SK-N-SH (cell line): ENCODE measurements at regions not wholly inside any gene's neighbourhood (a gene's known extent, or its start where the extent isn't known, plus 50 kb on each side); places are given as distances from the start of the nearest gene placed in this dataset.

Source experiments
- CTCF ChIA-PET: fragments of 300-600, 350-600 bp; formaldehyde crosslinking; extraction: SDS; loops from one replicate; lab custom pipeline; 2021; lab: Yijun Ruan, JAX
- POLR2A ChIA-PET: fragments of 350-600 bp; sonication (Branson Sonifier 250); formaldehyde crosslinking; extraction: SDS; loops from one replicate; lab custom pipeline; 2020; ENCODE audit warnings: antibody characterized with exemption, inconsistent platforms; lab: Yijun Ruan, JAX
- DNase-seq: peaks from one replicate; pipeline ENCODE4 v3.0.0; 2012
- H2AFZ ChIP-seq: fragments of 200-600 bp; sonication (generic); 2 replicates; pipeline ENCODE4 v1.8.1; 2016; ENCODE audit warnings: antibody characterized with exemption, mild to moderate bottlenecking, low read depth
- H3F3A ChIP-seq: fragments of 200-600 bp; sonication (generic); replicated peaks from 2 replicates; pipeline ENCODE3; 2016; ENCODE audit warnings: antibody characterized with exemption, mild to moderate bottlenecking; ENCODE audit not compliant: insufficient read depth
- H3K27ac ChIP-seq, 2 experiments: fragments of 200-500 bp in 1 of 2; fragments of 200-600 bp in 1 of 2; sonication (Bioruptor generic) in 1 of 2; sonication (generic), shearing (Covaris generic) in 1 of 2; 2 replicates each; pipeline versions ENCODE4 v1.5.1 to v1.6.1; 2014 to 2016; ENCODE audit warnings: low read depth in 2 of 2, inconsistent platforms in 1 of 2, low read length in 1 of 2, mild to moderate bottlenecking in 1 of 2, mixed read lengths in 1 of 2
- H3K27me3 ChIP-seq: fragments of 200-600 bp; sonication (generic), shearing (Covaris generic); 2 replicates; pipeline ENCODE4 v1.6.1; 2016; ENCODE audit warnings: mixed run types; ENCODE audit not compliant: insufficient read depth
- H3K36me3 ChIP-seq, 2 experiments: fragments of 200-500 bp in 1 of 2; fragments of 200-600 bp in 1 of 2; sonication (Bioruptor generic) in 1 of 2; sonication (generic) in 1 of 2; replicated peaks in 1 of 2; 2 replicates each; pipeline versions ENCODE3 to v1.5.1; 2014 to 2016; ENCODE audit warnings: low read length in 1 of 2, mild to moderate bottlenecking in 1 of 2; ENCODE audit not compliant: insufficient read depth in 2 of 2, control insufficient read depth in 1 of 2
- H3K4me1 ChIP-seq, 2 experiments: fragments of 200-500 bp in 1 of 2; fragments of 200-600 bp in 1 of 2; sonication (Bioruptor generic) in 1 of 2; sonication (generic), shearing (Covaris generic) in 1 of 2; 2 replicates each; pipeline versions ENCODE4 v1.5.1 to v1.6.1; 2014 to 2016; ENCODE audit warnings: low read depth in 1 of 2, low read length in 1 of 2, mixed run types in 1 of 2; ENCODE audit not compliant: insufficient read depth in 2 of 2, control insufficient read depth in 1 of 2
- H3K4me2 ChIP-seq: fragments of 200-600 bp; sonication (generic), shearing (Covaris generic); 2 replicates; pipeline ENCODE4 v1.6.1; 2017; ENCODE audit warnings: mixed run types
- H3K4me3 ChIP-seq, 2 experiments: fragments of 200-500 bp in 1 of 2; fragments of 200-600 bp in 1 of 2; sonication (Bioruptor generic) in 1 of 2; sonication (generic), shearing (Covaris generic) in 1 of 2; 2 replicates each; pipeline versions ENCODE4 v1.5.1 to v1.8.1; 2014 to 2016; ENCODE audit warnings: low read depth in 2 of 2, inconsistent platforms in 1 of 2, low read length in 1 of 2, mild to moderate bottlenecking in 1 of 2, mixed read lengths in 1 of 2, moderate library complexity in 1 of 2
- H3K79me2 ChIP-seq: fragments of 200-600 bp; sonication (generic); 2 replicates; pipeline ENCODE4 v1.8.1; 2017; ENCODE audit warnings: mild to moderate bottlenecking; ENCODE audit not compliant: insufficient read depth
- H3K9ac ChIP-seq: fragments of 200-600 bp; sonication (generic); 2 replicates; pipeline ENCODE4 v1.6.1; 2017; ENCODE audit warnings: mixed run types
- H3K9me2 ChIP-seq: fragments of 200-600 bp; sonication (generic); 2 replicates; pipeline ENCODE4 v1.6.1; 2017; ENCODE audit warnings: mixed run types
- H3K9me3 ChIP-seq: fragments of 200-600 bp; sonication (generic); 2 replicates; pipeline ENCODE4 v1.6.1; 2017; ENCODE audit warnings: mixed run types, mild to moderate bottlenecking, moderate library complexity
- H4K20me1 ChIP-seq: fragments of 200-600 bp; sonication (generic); 2 replicates; pipeline ENCODE4 v1.6.1; 2017; ENCODE audit warnings: mild to moderate bottlenecking, mixed run types; ENCODE audit not compliant: insufficient read depth
- EZH2phosphoT487 ChIP-seq: fragments of 200-600 bp; sonication (generic); IDR thresholded peaks from 2 replicates; pipeline ENCODE4 v1.6.1; 2017; ENCODE audit warnings: low read depth, mixed run types, mild to moderate bottlenecking, antibody characterized with exemption, moderate library complexity, borderline replicate concordance
- GABPA ChIP-seq: IDR thresholded peaks from 2 replicates; pipeline ENCODE4 v1.4.0; 2012; ENCODE audit warnings: low read depth, mild to moderate bottlenecking
- JUND ChIP-seq: IDR thresholded peaks from 2 replicates; pipeline ENCODE4 v1.4.0; 2012
- NRF1 ChIP-seq: IDR thresholded peaks from 2 replicates; pipeline ENCODE4 v1.6.1; 2012; ENCODE audit warnings: low read depth, mild to moderate bottlenecking, low read length
- RAD21 ChIP-seq: IDR thresholded peaks from 2 replicates; pipeline ENCODE4 v1.6.1; 2012; ENCODE audit warnings: mild to moderate bottlenecking, low read length
- RFX5 ChIP-seq: IDR thresholded peaks from 2 replicates; pipeline ENCODE4 v1.6.1; 2012; ENCODE audit warnings: mild to moderate bottlenecking, improper control_type of control experiment, low read length
- RXRA ChIP-seq: IDR thresholded peaks from 2 replicates; pipeline ENCODE4 v1.4.0; 2012; ENCODE audit warnings: low read depth, mild to moderate bottlenecking, borderline replicate concordance
- SIN3A ChIP-seq: IDR thresholded peaks from 2 replicates; pipeline ENCODE4 v1.6.1; 2012; ENCODE audit warnings: low read depth, mild to moderate bottlenecking, low read length, moderate library complexity, borderline replicate concordance
- SMC3 ChIP-seq: IDR thresholded peaks from 2 replicates; pipeline ENCODE4 v1.6.1; 2012; ENCODE audit warnings: low read depth, low read length, improper control_type of control experiment
- YY1 ChIP-seq: IDR thresholded peaks from 2 replicates; pipeline ENCODE4 v1.4.0; 2012; ENCODE audit warnings: low read depth, mild to moderate bottlenecking
- WGBS: methylation state at CpG from one replicate; pipeline ENCODE4 v1.1.6; 2017; ENCODE audit warnings: low lambda C conversion rate; 5-methylcytosine and 5-hydroxymethylcytosine counted together
- TF ChIP-seq, protein P1 (sequence below): IDR thresholded peaks from 2 replicates; pipeline ENCODE4 v1.4.0; 2012; ENCODE audit warnings: low read depth
- TF ChIP-seq, protein P2 (sequence below): fragments of 200-600 bp; sonication (generic); IDR thresholded peaks from 2 replicates; pipeline ENCODE4 v1.6.1; 2017; ENCODE audit warnings: antibody characterized with exemption, mild to moderate bottlenecking, moderate library complexity

DNA sequence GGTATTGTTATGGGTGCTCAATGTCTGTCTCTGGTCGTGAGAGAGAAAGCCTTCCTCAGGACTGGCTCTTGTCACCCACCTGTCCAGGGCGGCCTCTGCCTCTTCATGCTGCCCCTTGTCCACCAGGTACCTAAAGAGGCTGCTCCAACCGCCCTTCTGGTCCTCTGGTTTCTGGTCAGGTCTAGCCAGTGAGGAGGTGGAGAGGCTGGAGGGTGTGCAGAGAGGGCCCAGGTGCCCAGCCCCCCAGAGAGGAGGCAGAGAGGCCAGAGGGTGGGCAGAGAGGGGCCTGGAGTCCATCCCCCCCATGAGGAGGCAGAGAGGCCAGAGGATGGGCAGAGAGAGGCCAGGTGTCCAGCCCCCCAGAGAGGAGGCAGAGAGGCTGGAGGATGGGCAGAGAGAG lies 329.8 kb upstream of the IRX4 start (continued):
- TF ChIP-seq SIN3A, result no peak
- no peak for TF ChIP-seq RAD21
- TF ChIP-seq NRF1, result no peak
- TF ChIP-seq, protein P1, sequence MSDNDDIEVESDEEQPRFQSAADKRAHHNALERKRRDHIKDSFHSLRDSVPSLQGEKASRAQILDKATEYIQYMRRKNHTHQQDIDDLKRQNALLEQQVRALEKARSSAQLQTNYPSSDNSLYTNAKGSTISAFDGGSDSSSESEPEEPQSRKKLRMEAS, result no peak
- TF ChIP-seq, all 33 proteins: peak for 0

DNA sequence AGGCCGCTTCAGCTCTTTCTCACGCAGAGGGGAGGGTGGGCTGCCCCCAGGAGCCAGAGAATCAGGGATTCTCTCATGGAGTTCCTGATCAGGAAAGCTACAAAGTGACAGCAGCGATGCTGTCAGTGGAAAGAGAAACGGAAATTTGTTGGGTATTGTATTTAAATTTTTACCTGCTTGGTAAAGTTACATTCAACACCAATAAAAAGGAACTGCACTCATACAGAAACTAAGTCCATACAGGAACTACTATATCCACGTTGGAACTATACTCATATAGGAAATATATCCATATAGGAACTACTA lies 325.5 kb upstream of the IRX4 start:
- no peaks in the 10 kb centered on the region for H3K36me3 ChIP-seq
- no peaks in the 10 kb centered on the region for H3K9me2 ChIP-seq
- H3K9ac ChIP-seq, result no peak overlapping the region
- CTCF ChIA-PET, result interaction anchor here (1.4 kb wide), 1 partner anchor 85 kb away, joined by 3 read pairs; no protein-coding TSS in a partner anchor
- no peaks in the 10 kb centered on the region for H4K20me1 ChIP-seq
- TF ChIP-seq JUND (no peak), RAD21 (no peak), YY1 (no peak), RXRA (no peak), GABPA (no peak), RFX5 (no peak)
- WGBS, result 4% methylated on average over 4 of the region's 5 CpGs
- H3K27ac ChIP-seq, result no peak overlapping the region
- no peaks in the 10 kb centered on the region for H3K79me2 ChIP-seq
- H3F3A ChIP-seq, result peaks cover 6% of the 10 kb centered on the region
- H3K4me2 ChIP-seq, result no peak overlapping the region
- H3K4me1 ChIP-seq, result no peaks in the 10 kb centered on the region
- DNase-seq, result no peak
- H2AFZ ChIP-seq, result no peak overlapping the region
- POLR2A ChIA-PET, result no interaction called here
- peaks cover 55% of the 10 kb centered on the region for H3K27me3 ChIP-seq
- no peaks in the 10 kb centered on the region for H3K9me3 ChIP-seq
- peak overlapping the region in 1 of 2 experiments; percentile 41; a peak in 1 of 4 replicates for H3K4me3 ChIP-seq

DNA sequence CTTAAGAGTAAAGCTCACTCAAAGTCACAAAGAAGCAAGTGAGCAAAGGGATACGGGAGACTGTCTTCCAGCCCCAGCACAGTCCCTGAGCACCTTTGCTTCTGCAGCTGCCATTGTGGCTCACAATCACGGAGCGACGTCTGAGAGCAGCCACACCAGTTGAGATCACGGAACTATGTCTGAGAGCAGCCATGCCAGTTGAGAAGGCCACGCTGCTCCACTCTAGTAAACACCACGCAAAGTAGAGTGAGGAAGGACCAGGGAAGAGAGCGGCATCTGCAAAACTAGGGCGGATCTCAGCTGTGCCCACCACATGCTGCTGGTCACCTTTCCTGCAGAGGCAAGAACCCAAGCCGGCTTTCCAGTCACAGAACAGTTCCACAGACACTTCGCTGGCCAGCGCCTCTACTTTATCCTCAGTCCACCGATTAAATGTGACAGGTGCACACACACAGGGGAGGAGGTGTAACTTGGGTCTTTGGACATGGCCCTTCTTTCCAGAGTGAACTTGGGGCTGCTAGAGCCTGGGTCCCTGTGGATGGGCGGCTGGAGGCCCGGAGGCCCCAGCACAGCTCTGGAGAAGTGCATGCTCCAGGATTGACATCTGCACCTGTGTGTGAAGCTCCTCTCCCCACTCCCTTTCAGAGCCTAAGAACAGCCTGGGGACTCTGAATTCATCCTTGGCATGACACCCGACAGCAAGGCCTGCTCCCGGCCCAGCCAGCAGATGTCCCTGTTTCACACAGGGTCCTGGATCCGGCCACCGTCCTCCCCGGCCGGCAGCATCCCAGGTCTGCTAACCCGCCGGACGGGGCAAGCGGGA lies 324.9 kb upstream of the IRX4 start:
- no peaks in the 10 kb centered on the region for H3K79me2 ChIP-seq
- H3K4me2 ChIP-seq, result no peak overlapping the region
- peak; percentile 44 for DNase-seq
- H3K9me2 ChIP-seq, result no peaks in the 10 kb centered on the region
- POLR2A ChIA-PET, result no interaction called here
- no peak overlapping the region for H2AFZ ChIP-seq
- peak overlapping the region in 1 of 2 experiments; percentile 41; a peak in 1 of 4 replicates for H3K4me3 ChIP-seq
- H3K4me1 ChIP-seq, result no peaks in the 10 kb centered on the region
- CTCF ChIA-PET, result interaction anchor here (1.4 kb wide), 1 partner anchor 86 kb away, joined by 3 read pairs; no protein-coding TSS in a partner anchor
- no peak overlapping the region for H3K27ac ChIP-seq
- no peaks in the 10 kb centered on the region for H4K20me1 ChIP-seq
- TF ChIP-seq, protein P2, sequence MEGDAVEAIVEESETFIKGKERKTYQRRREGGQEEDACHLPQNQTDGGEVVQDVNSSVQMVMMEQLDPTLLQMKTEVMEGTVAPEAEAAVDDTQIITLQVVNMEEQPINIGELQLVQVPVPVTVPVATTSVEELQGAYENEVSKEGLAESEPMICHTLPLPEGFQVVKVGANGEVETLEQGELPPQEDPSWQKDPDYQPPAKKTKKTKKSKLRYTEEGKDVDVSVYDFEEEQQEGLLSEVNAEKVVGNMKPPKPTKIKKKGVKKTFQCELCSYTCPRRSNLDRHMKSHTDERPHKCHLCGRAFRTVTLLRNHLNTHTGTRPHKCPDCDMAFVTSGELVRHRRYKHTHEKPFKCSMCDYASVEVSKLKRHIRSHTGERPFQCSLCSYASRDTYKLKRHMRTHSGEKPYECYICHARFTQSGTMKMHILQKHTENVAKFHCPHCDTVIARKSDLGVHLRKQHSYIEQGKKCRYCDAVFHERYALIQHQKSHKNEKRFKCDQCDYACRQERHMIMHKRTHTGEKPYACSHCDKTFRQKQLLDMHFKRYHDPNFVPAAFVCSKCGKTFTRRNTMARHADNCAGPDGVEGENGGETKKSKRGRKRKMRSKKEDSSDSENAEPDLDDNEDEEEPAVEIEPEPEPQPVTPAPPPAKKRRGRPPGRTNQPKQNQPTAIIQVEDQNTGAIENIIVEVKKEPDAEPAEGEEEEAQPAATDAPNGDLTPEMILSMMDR, result peak; percentile 40
- TF ChIP-seq SMC3 (0 out of 2 replicates have a peak, but pooled peaks have one; percentile 3), EZH2phosphoT487 (no peak), RAD21 (peak; percentile 17; the same call in 1 of the 2 replicates)
- H3K36me3 ChIP-seq, result no peaks in the 10 kb centered on the region
- H3F3A ChIP-seq, result peaks cover 6% of the 10 kb centered on the region
- no peak overlapping the region for H3K9ac ChIP-seq
- peaks cover 53% of the 10 kb centered on the region for H3K27me3 ChIP-seq
- 7% methylated on average over 13 of the region's 25 CpGs for WGBS
- H3K9me3 ChIP-seq, result no peaks in the 10 kb centered on the region
